Uterus (tissue), 2 donors: ENCODE measurements at regions not wholly inside any gene's neighbourhood (a gene's known extent, or its start where the extent isn't known, plus 50 kb on each side); places are given as distances from the start of the nearest gene placed in this dataset.

Experiments used
- CTCF ChIP-seq, 4 experiments: fragments of 200-600 bp in 2 of 4; fragments of 450-650 bp in 2 of 4; sonication (generic) in 2 of 4; IDR thresholded peaks; one replicate each; pipeline ENCODE4 v1.5.1; 2016 to 2019; ENCODE audit warnings: antibody characterized with exemption in 4 of 4, mild to moderate bottlenecking in 2 of 4, moderate library complexity in 1 of 4
- POLR2A ChIP-seq, 2 donors: fragments of 450-650 bp; IDR thresholded peaks; one replicate each; pipeline ENCODE4 v1.6.1; 2016; ENCODE audit warnings: antibody characterized with exemption in 2 of 2, mild to moderate bottlenecking in 1 of 2, moderate library complexity in 1 of 2

- TF ChIP-seq CTCF (IDR thresholded peaks at IDR 0.05) = no peak
- no peak for TF ChIP-seq POLR2A (IDR thresholded peaks at IDR 0.05)
Measured at GRCh38 chrX:116801943-116802342, 339.2 kb upstream of the CT83 start.
